ENCODE measurements at regions not wholly inside any gene's neighbourhood (a gene's known extent, or its start where the extent isn't known, plus 50 kb on each side); places are given as distances from the start of the nearest gene placed in this dataset.

GRCh38 chr11:92662601-92663360 is 306.7 kb upstream of the MTNR1B start:
- DNase-seq (ENCODE audit: low spot score) = no peak

GRCh38 chr11:92663539-92663938 is 305.9 kb upstream of the MTNR1B start:
- DNase-seq (ENCODE audit: low spot score) = no peak

- DNase-seq (ENCODE audit: low spot score) = no peak
These were observed 301.8 kb upstream of the MTNR1B start for GRCh38 chr11:92667486-92668152.

GRCh38 chr11:92670308-92670890 is 299.1 kb upstream of the MTNR1B start:
- no peak for DNase-seq (ENCODE audit: low spot score)

GRCh38 chr11:92671081-92671480 is 298.4 kb upstream of the MTNR1B start:
- DNase-seq (ENCODE audit: low spot score) = no peak

- no peak for DNase-seq (ENCODE audit: low spot score)
These were observed 294.1 kb upstream of the MTNR1B start for GRCh38 chr11:92675303-92675702.

GRCh38 chr11:92675810-92676209 is 293.6 kb upstream of the MTNR1B start:
- no peak for DNase-seq (ENCODE audit: low spot score)

GRCh38 chr11:92678008-92678611 is 291.3 kb upstream of the MTNR1B start:
- no peak for DNase-seq (ENCODE audit: low spot score)

- no peak for DNase-seq (ENCODE audit: low spot score)
These were observed 287.9 kb upstream of the MTNR1B start for GRCh38 chr11:92681586-92681985.

- DNase-seq (ENCODE audit: low spot score) = no peak
These were observed 287.3 kb upstream of the MTNR1B start for GRCh38 chr11:92682136-92682535.

GRCh38 chr11:92682952-92683351 is 286.5 kb upstream of the MTNR1B start:
- DNase-seq (ENCODE audit: low spot score) = no peak

- no peak for DNase-seq (ENCODE audit: low spot score)
These were observed 284.4 kb upstream of the MTNR1B start for GRCh38 chr11:92685049-92685448.

GRCh38 chr11:92687724-92688123 is 281.7 kb upstream of the MTNR1B start:
- no peak for DNase-seq (ENCODE audit: low spot score)

GRCh38 chr11:92688416-92688815 is 281.0 kb upstream of the MTNR1B start:
- DNase-seq (ENCODE audit: low spot score) = no peak

GRCh38 chr11:92692826-92693546 is 276.5 kb upstream of the MTNR1B start:
- no peak for DNase-seq (ENCODE audit: low spot score)

- no peak for DNase-seq (ENCODE audit: low spot score)
These were observed 273.4 kb upstream of the MTNR1B start for GRCh38 chr11:92696076-92696475.

- DNase-seq (ENCODE audit: low spot score) = no peak
These were observed 271.8 kb upstream of the MTNR1B start for GRCh38 chr11:92697461-92698312.

GRCh38 chr11:92698742-92699141 is 270.7 kb upstream of the MTNR1B start:
- DNase-seq (ENCODE audit: low spot score) = no peak

GRCh38 chr11:92702037-92702804 is 267.2 kb upstream of the MTNR1B start:
- no peak for DNase-seq (ENCODE audit: low spot score)

GRCh38 chr11:92702805-92703448 is 266.5 kb upstream of the MTNR1B start:
- no peak for DNase-seq (ENCODE audit: low spot score)

Measured in COLO829 (cell line).